Gastrocnemius medialis (tissue), 4 donors: ENCODE measurements at regions not wholly inside any gene's neighbourhood (a gene's known extent, or its start where the extent isn't known, plus 50 kb on each side); places are given as distances from the start of the nearest gene placed in this dataset.

Experiments used
- ATAC-seq, 2 donors: fragments of 150-250 bp; one replicate each; pipeline ENCODE4 v1.9.1; 2016
- DNase-seq, 2 donors: peaks; one replicate each; pipeline ENCODE4 v3.0.0-alpha.2; 2019
- H3K27ac ChIP-seq, 4 donors: fragments of 200-600 bp; sonication (generic); 1 replicate in 1 of 4; 2 replicates in 3 of 4; pipeline ENCODE4 v1.5.1; 2016 to 2018; ENCODE audit warnings: mild to moderate bottlenecking in 2 of 4, moderate library complexity in 1 of 4
- H3K27me3 ChIP-seq, 3 donors: fragments of 200-600 bp; sonication (generic) in 2 of 3; 1 replicate in 1 of 3; 2 replicates in 2 of 3; pipeline versions ENCODE4 v1.5.1 to v1.6.0; 2016 to 2019; ENCODE audit warnings: mild to moderate bottlenecking in 1 of 3, moderate library complexity in 1 of 3
- H3K36me3 ChIP-seq, 2 donors: fragments of 200-600 bp; sonication (generic) in 1 of 2; one replicate each; pipeline ENCODE4 v1.5.1; 2017 to 2018
- H3K4me1 ChIP-seq, 2 donors: fragments of 200-600 bp; sonication (generic) in 1 of 2; one replicate each; pipeline ENCODE4 v1.5.1; 2016 to 2017; ENCODE audit warnings: mild to moderate bottlenecking in 2 of 2
- H3K4me3 ChIP-seq, 4 donors: fragments of 200-600 bp; sonication (generic) in 3 of 4; 1 replicate in 1 of 4; 2 replicates in 3 of 4; pipeline ENCODE4 v1.5.1; 2016 to 2019; ENCODE audit warnings: mild to moderate bottlenecking in 2 of 4
- H3K9me3 ChIP-seq, 3 donors: fragments of 200-600 bp; sonication (generic) in 2 of 3; 1 replicate in 1 of 3; 2 replicates in 2 of 3; pipeline ENCODE4 v1.5.1; 2016 to 2019
- POLR2A ChIP-seq, 2 donors: fragments of 450-650 bp; IDR thresholded peaks; one replicate each; pipeline ENCODE4 v1.6.1; 2017; ENCODE audit warnings: antibody characterized with exemption in 2 of 2, mild to moderate bottlenecking in 2 of 2, moderate library complexity in 2 of 2
- in situ Hi-C, 4 donors: fragments of 200-750 bp; cut with MboI; loops; one replicate each; pipeline versions ENCODE4 v1.15.0 to v1.8.0; 2017; ENCODE audit warnings: low sequenced_read_pairs in 4 of 4
- intact Hi-C: fragments of 100-400 bp; cut with DNase I; formaldehyde crosslinking; loops from one replicate; pipeline ENCODE4 v1.15.1; 2023; ENCODE audit warnings: low total_unique reads
- TF ChIP-seq, protein P1 (sequence below), 5 experiments: fragments of 450-650 bp in 3 of 5; fragments of 200-600 bp in 2 of 5; sonication (generic) in 2 of 5; IDR thresholded peaks in 4 of 5; conservative IDR thresholded peaks in 1 of 5; 1 replicate in 4 of 5; 2 replicates in 1 of 5; pipeline ENCODE4 v1.5.1; 2016 to 2019; ENCODE audit warnings: antibody characterized with exemption in 5 of 5, mild to moderate bottlenecking in 3 of 5, moderate library complexity in 3 of 5

- Histone ChIP-seq H3K4me1 (peaks cover 0 to 9% of the 10 kb centered on the region in 2 donors), H3K4me3 (no peak overlapping the region), H3K27ac (no peak overlapping the region), H3K9me3 (no peaks in the 10 kb centered on the region), H3K36me3 (no peaks in the 10 kb centered on the region), H3K27me3 (peaks cover 0 to 4% (median 0%) of the 10 kb centered on the region in 3 donors)
- intact Hi-C loops (no loop called here), in situ Hi-C loops (no loop called here)
- TF ChIP-seq, protein P1, sequence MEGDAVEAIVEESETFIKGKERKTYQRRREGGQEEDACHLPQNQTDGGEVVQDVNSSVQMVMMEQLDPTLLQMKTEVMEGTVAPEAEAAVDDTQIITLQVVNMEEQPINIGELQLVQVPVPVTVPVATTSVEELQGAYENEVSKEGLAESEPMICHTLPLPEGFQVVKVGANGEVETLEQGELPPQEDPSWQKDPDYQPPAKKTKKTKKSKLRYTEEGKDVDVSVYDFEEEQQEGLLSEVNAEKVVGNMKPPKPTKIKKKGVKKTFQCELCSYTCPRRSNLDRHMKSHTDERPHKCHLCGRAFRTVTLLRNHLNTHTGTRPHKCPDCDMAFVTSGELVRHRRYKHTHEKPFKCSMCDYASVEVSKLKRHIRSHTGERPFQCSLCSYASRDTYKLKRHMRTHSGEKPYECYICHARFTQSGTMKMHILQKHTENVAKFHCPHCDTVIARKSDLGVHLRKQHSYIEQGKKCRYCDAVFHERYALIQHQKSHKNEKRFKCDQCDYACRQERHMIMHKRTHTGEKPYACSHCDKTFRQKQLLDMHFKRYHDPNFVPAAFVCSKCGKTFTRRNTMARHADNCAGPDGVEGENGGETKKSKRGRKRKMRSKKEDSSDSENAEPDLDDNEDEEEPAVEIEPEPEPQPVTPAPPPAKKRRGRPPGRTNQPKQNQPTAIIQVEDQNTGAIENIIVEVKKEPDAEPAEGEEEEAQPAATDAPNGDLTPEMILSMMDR (IDR thresholded peaks at IDR 0.05 in 4 of 5, conservative IDR thresholded peaks at IDR 0.05 in 1 of 5): no peak
- no peak for TF ChIP-seq POLR2A (IDR thresholded peaks at IDR 0.05)
- ATAC-seq: no peak
- DNase-seq: no peak
Observed at GRCh38 chr2:60316381-60317033, 236.9 kb downstream of the BCL11A start.

- Histone ChIP-seq H3K27ac (no peak overlapping the region), H3K36me3 (no peaks in the 10 kb centered on the region), H3K4me3 (no peak overlapping the region), H3K9me3 (no peaks in the 10 kb centered on the region), H3K27me3 (no peaks in the 10 kb centered on the region), H3K4me1 (peaks cover 0 to 9% of the 10 kb centered on the region in 2 donors)
- intact Hi-C loops (no loop called here), in situ Hi-C loops (no loop called here)
- DNase-seq: no peak
- TF ChIP-seq, protein P1 (IDR thresholded peaks at IDR 0.05 in 4 of 5, conservative IDR thresholded peaks at IDR 0.05 in 1 of 5): no peak
- TF ChIP-seq POLR2A (IDR thresholded peaks at IDR 0.05): no peak
- ATAC-seq: no peak
Observed at GRCh38 chr2:60313470-60314172, 239.8 kb downstream of the BCL11A start.

- Histone ChIP-seq H3K27ac (no peak overlapping the region), H3K27me3 (no peaks in the 10 kb centered on the region), H3K4me3 (no peak overlapping the region), H3K9me3 (no peaks in the 10 kb centered on the region), H3K4me1 (peaks cover 0 to 7% of the 10 kb centered on the region in 2 donors), H3K36me3 (no peaks in the 10 kb centered on the region)
- intact Hi-C loops (no loop called here), in situ Hi-C loops (no loop called here)
- no peak for ATAC-seq
- no peak for TF ChIP-seq POLR2A (IDR thresholded peaks at IDR 0.05)
- DNase-seq: no peak
Observed at GRCh38 chr2:60312618-60313017, 240.8 kb downstream of the BCL11A start.

DNA sequence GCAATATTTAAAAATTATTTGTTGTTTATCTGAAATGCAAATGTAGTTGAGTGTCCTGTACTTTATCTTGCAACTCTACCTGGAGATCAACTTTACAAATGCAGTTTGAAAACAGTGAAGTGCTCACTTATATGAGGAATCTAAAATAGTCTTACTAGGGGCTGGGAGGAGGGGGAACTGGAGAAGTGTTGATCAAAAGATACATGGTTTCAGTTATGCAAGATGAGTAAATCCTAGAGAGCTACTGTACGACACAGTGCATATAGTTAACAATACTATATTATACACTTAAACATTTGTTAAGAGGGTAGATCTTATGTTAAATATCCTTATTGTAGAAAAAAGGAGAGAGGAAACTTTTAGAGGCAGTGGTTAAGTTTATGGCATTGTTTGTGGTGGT lies 241.9 kb downstream of the BCL11A start:
- intact Hi-C loops: no loop called here
- no peaks in the 10 kb centered on the region for H3K36me3 ChIP-seq
- DNase-seq (no peak), ATAC-seq (no peak)
- no peak overlapping the region for H3K4me3 ChIP-seq
- H3K27ac ChIP-seq: no peak overlapping the region
- H3K9me3 ChIP-seq: no peaks in the 10 kb centered on the region
- H3K4me1 ChIP-seq: no peaks in the 10 kb centered on the region
- in situ Hi-C loops: no loop called here
- TF ChIP-seq, protein P1 (IDR thresholded peaks at IDR 0.05 in 4 of 5, conservative IDR thresholded peaks at IDR 0.05 in 1 of 5): no peak
- TF ChIP-seq POLR2A (IDR thresholded peaks at IDR 0.05): no peak
- no peaks in the 10 kb centered on the region for H3K27me3 ChIP-seq

- Histone ChIP-seq H3K27me3 (no peaks in the 10 kb centered on the region), H3K4me1 (no peaks in the 10 kb centered on the region), H3K9me3 (no peaks in the 10 kb centered on the region), H3K36me3 (no peaks in the 10 kb centered on the region), H3K4me3 (no peak overlapping the region), H3K27ac (no peak overlapping the region)
- in situ Hi-C loops (no loop called here), intact Hi-C loops (no loop called here)
- no peak for ATAC-seq
- no peak for DNase-seq
- TF ChIP-seq, protein P1 (IDR thresholded peaks at IDR 0.05 in 4 of 5, conservative IDR thresholded peaks at IDR 0.05 in 1 of 5): no peak
- no peak for TF ChIP-seq POLR2A (IDR thresholded peaks at IDR 0.05)
Observed at GRCh38 chr2:60309941-60310660, 243.4 kb downstream of the BCL11A start.
